ENCODE measurements at regions not wholly inside any gene's neighbourhood (a gene's known extent, or its start where the extent isn't known, plus 50 kb on each side); places are given as distances from the start of the nearest gene placed in this dataset.

DNA sequence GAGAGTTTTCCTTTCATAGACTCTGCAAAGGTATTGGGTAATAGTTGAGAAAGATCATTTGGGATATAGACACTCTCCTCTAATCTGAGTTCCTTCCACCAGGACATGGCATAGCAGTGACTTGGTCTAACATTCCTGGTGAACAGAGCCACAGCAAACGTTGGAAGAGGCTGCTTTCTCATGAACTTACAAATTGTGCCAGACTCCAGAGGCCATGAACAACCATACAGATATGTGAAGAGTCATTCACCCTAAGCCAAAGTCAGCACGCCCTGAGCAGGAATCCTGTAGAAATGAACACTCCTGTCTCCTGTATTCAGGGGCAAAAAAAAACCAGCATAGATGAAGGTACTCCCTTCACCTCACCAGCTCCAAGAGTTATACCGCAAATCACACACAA, 152.8 kb downstream of the TMEM18 start:
- peaks cover 0 to 7% (median 0%) of the 10 kb centered on the region in 7 donors for H3K27me3 ChIP-seq (replicated peaks in 1 of 7)
- DNase-seq, result no peak
- 59 to 71% (median 67%) methylated on average over 3 of the region's 3 CpGs for WGBS, 5 donors
- intact Hi-C loops (cut with DNase I; ENCODE audit: low total_unique reads), result no loop called here
- no peak overlapping the region for H3K4me3 ChIP-seq
- H3K27ac ChIP-seq, result no peak overlapping the region
- TF ChIP-seq, protein P1, sequence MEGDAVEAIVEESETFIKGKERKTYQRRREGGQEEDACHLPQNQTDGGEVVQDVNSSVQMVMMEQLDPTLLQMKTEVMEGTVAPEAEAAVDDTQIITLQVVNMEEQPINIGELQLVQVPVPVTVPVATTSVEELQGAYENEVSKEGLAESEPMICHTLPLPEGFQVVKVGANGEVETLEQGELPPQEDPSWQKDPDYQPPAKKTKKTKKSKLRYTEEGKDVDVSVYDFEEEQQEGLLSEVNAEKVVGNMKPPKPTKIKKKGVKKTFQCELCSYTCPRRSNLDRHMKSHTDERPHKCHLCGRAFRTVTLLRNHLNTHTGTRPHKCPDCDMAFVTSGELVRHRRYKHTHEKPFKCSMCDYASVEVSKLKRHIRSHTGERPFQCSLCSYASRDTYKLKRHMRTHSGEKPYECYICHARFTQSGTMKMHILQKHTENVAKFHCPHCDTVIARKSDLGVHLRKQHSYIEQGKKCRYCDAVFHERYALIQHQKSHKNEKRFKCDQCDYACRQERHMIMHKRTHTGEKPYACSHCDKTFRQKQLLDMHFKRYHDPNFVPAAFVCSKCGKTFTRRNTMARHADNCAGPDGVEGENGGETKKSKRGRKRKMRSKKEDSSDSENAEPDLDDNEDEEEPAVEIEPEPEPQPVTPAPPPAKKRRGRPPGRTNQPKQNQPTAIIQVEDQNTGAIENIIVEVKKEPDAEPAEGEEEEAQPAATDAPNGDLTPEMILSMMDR (IDR thresholded peaks at IDR 0.05 in 8 of 11, conservative IDR thresholded peaks at IDR 0.05 in 3 of 11), result no peak
- no peak for TF ChIP-seq POLR2A (IDR thresholded peaks at IDR 0.05)
- H3K9me3 ChIP-seq, result peaks cover 0 to 6% (median 3%) of the 10 kb centered on the region in 8 donors
- no peaks in the 10 kb centered on the region for H3K4me1 ChIP-seq
- no peaks in the 10 kb centered on the region for H3K36me3 ChIP-seq

DNA sequence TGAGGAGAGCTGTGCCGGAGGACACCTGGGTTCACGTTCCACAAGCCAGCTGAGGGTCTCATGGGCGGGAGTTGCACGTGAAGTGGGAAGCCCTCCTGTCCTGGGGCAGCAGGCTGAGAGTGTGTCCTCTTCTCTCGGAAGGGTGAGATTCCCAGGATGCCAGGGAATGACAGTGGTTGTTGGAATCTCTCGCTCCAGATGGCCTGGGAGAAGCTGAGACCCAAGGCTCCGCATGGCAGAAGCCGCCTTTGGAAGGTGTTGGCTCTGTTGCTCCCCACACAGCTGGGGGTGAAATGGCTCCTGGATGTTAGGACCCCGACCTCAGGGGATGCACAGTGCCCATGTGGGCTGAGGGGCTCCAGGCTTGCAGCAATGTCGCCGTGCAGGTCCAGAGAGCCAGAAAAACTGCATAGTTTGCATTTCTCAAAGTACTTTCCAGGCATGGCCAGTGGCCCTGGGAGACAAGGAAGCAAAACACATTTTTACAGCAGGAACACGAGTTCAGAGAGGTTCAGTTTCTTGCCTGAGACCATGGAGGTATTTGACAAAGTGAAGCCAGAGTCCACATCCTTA, 153.4 kb downstream of the TMEM18 start:
- Histone ChIP-seq H3K27me3 (replicated peaks in 1 of 7) (peaks cover 0 to 7% (median 0%) of the 10 kb centered on the region in 7 donors), H3K27ac (no peak overlapping the region), H3K4me1 (no peaks in the 10 kb centered on the region), H3K36me3 (no peaks in the 10 kb centered on the region), H3K4me3 (no peak overlapping the region), H3K9me3 (no peaks in the 10 kb centered on the region)
- intact Hi-C loops (cut with DNase I; ENCODE audit: low total_unique reads), result no loop called here
- no peak for DNase-seq
- no peak for TF ChIP-seq POLR2AphosphoS5 (IDR thresholded peaks at IDR 0.05)
- TF ChIP-seq, protein P1 (IDR thresholded peaks at IDR 0.05 in 8 of 11, conservative IDR thresholded peaks at IDR 0.05 in 3 of 11), result no peak
- no peak for TF ChIP-seq POLR2A (IDR thresholded peaks at IDR 0.05)
- 82 to 89% (median 84%) methylated on average over 8 to 12 of the region's 12 CpGs for WGBS, 5 donors

DNA sequence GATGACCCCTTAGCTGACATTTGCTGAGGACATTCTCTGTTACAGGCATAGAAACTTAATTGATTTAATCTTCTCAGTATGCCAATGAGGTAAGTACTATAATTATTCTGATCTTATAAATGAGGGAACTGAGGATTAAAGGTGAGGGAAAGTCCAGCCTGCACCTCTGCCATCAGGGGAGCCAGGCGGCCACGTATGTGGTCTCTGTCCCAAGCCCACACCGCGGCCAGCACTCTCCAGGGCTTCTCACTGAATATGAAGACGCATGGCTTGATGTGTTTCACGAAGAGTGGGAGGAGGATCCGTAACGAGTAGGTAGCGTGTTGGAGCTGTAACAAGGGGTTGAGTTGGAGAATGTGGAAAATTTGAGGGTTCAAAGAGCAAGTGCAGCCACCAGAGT, 154.4 kb downstream of the TMEM18 start:
- no peak for DNase-seq
- Histone ChIP-seq H3K4me1 (no peaks in the 10 kb centered on the region), H3K4me3 (no peak overlapping the region), H3K27ac (no peak overlapping the region), H3K9me3 (no peaks in the 10 kb centered on the region), H3K36me3 (no peaks in the 10 kb centered on the region), H3K27me3 (replicated peaks in 1 of 7) (peaks cover 0 to 7% (median 0%) of the 10 kb centered on the region in 7 donors)
- WGBS, 5 donors, result 91 to 96% (median 93%) methylated on average over 9 of the region's 9 CpGs
- intact Hi-C loops (cut with DNase I; ENCODE audit: low total_unique reads), result no loop called here
- TF ChIP-seq POLR2A (IDR thresholded peaks at IDR 0.05) (no peak), POLR2AphosphoS5 (IDR thresholded peaks at IDR 0.05) (no peak)
- TF ChIP-seq, protein P1 (IDR thresholded peaks at IDR 0.05 in 8 of 11, conservative IDR thresholded peaks at IDR 0.05 in 3 of 11), result no peak

DNA sequence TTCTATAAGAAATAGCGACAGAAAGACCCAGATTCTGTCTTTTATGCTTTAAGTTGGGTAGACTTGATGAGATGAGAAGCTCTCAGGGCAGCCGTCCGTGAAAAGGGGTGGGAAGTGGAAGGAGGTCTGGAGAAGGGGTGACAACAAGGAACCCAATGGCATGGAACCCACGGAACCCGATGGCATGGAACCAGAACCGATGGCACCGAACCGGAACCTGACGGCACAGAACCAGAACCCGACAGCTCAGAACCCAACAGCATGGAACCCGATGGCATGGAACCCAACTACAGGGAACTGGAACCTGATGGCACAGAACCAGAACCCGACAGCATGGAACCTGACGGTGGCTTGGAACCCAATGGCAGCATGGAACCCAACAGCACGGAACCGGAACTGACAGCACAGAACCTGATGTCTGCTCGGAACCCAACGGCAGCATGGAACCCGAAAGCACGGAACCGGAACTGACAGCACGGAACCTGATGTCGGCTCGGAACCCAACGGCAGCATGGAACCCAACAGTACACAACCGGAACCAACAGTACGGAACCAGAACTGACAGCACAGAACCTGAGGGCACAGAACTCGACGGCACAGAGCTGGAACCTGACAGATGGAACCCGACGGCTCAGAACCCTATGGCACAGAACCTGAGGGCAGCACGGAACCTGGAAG, 155.2 kb downstream of the TMEM18 start:
- Histone ChIP-seq H3K27ac (no peak overlapping the region), H3K9me3 (no peaks in the 10 kb centered on the region), H3K4me3 (no peak overlapping the region), H3K36me3 (no peaks in the 10 kb centered on the region), H3K27me3 (replicated peaks in 1 of 7) (peaks cover 0 to 7% (median 0%) of the 10 kb centered on the region in 7 donors), H3K4me1 (no peaks in the 10 kb centered on the region)
- TF ChIP-seq POLR2AphosphoS5 (IDR thresholded peaks at IDR 0.05), result no peak
- no peak for TF ChIP-seq POLR2A (IDR thresholded peaks at IDR 0.05)
- TF ChIP-seq, protein P1 (IDR thresholded peaks at IDR 0.05 in 8 of 11, conservative IDR thresholded peaks at IDR 0.05 in 3 of 11), result no peak
- DNase-seq, result no peak
- 93 to 97% (median 95%) methylated on average over 31 of the region's 31 CpGs for WGBS, 5 donors
- intact Hi-C loops (cut with DNase I; ENCODE audit: low total_unique reads), result no loop called here

Measured in spleen (tissue), 11 donors.